DOHH2 (cell line): ENCODE measurements at regions not wholly inside any gene's neighbourhood (a gene's known extent, or its start where the extent isn't known, plus 50 kb on each side); places are given as distances from the start of the nearest gene placed in this dataset.

Source experiments
- H3F3A ChIP-seq: fragments of 200-600 bp; sonication (generic), shearing (Covaris generic); 2 replicates; pipeline ENCODE4 v1.6.0; 2016; ENCODE audit warnings: antibody characterized with exemption, mild to moderate bottlenecking; ENCODE audit not compliant: control insufficient read depth, insufficient read depth
- H3K27ac ChIP-seq: fragments of 200-600 bp; sonication (generic); 2 replicates; pipeline ENCODE4 v1.5.1; 2014; ENCODE audit warnings: low read depth, mild to moderate bottlenecking, low read length, moderate library complexity
- H3K27me3 ChIP-seq: fragments of 200-600 bp; sonication (generic); 2 replicates; pipeline ENCODE4 v1.6.1; 2014; ENCODE audit warnings: mild to moderate bottlenecking, low read length, mixed read lengths; ENCODE audit not compliant: control insufficient read depth
- H3K36me3 ChIP-seq: fragments of 200-600 bp; sonication (generic); 2 replicates; pipeline ENCODE4 v1.6.1; 2014; ENCODE audit warnings: mild to moderate bottlenecking, low read length, moderate library complexity, mixed read lengths; ENCODE audit not compliant: control insufficient read depth
- H3K4me1 ChIP-seq: fragments of 200-600 bp; sonication (generic); 2 replicates; pipeline ENCODE4 v1.6.1; 2014; ENCODE audit warnings: mild to moderate bottlenecking, low read length, mixed read lengths; ENCODE audit not compliant: control insufficient read depth
- H3K4me2 ChIP-seq: fragments of 200-600 bp; sonication (generic); 2 replicates; pipeline ENCODE4 v1.6.0; 2014; ENCODE audit warnings: mild to moderate bottlenecking, low read length, moderate library complexity
- H3K4me3 ChIP-seq: fragments of 200-600 bp; sonication (generic); 2 replicates; pipeline ENCODE4 v1.5.1; 2014; ENCODE audit warnings: mild to moderate bottlenecking, low read length, mixed read lengths
- H3K79me2 ChIP-seq: fragments of 200-600 bp; sonication (generic); 2 replicates; pipeline ENCODE4 v1.6.1; 2014; ENCODE audit warnings: mild to moderate bottlenecking, low read length, mixed read lengths; ENCODE audit not compliant: control insufficient read depth
- H3K9me2 ChIP-seq: fragments of 200-600 bp; sonication (generic); replicated peaks from 2 replicates; pipeline ENCODE4 v1.6.1; 2014; ENCODE audit warnings: mild to moderate bottlenecking, low read length, mixed read lengths; ENCODE audit not compliant: control insufficient read depth
- H3K9me3 ChIP-seq: fragments of 200-600 bp; sonication (generic); 2 replicates; pipeline ENCODE4 v1.6.1; 2014; ENCODE audit warnings: antibody characterized with exemption, low read length, mixed read lengths; ENCODE audit not compliant: control insufficient read depth, insufficient read depth
- H4K20me1 ChIP-seq: fragments of 200-600 bp; sonication (generic); 2 replicates; pipeline ENCODE4 v1.6.0; 2014; ENCODE audit warnings: low read depth, mild to moderate bottlenecking, antibody characterized with exemption, low read length, moderate library complexity; ENCODE audit not compliant: control insufficient read depth, insufficient read depth
- CTCF ChIP-seq: fragments of 200-600 bp; sonication (generic); IDR thresholded peaks from one replicate; pipeline ENCODE4 v1.5.1; 2014; ENCODE audit warnings: antibody characterized with exemption, mild to moderate bottlenecking, low read depth, low read length; ENCODE audit not compliant: poor library complexity, severe bottlenecking
- EZH2phosphoT487 ChIP-seq: fragments of 200-600 bp; sonication (generic); IDR thresholded peaks from 2 replicates; pipeline ENCODE4 v1.6.1; 2017; ENCODE audit warnings: borderline replicate concordance, mild to moderate bottlenecking, antibody characterized with exemption, low read length, moderate library complexity, mixed read lengths

GRCh38 chr10:53716156-53716555 lies 943.6 kb upstream of the MBL2 start:
- Histone ChIP-seq H3K9me2 (no peaks in the 10 kb centered on the region), H4K20me1 (no peaks in the 10 kb centered on the region), H3K79me2 (no peaks in the 10 kb centered on the region), H3K4me2 (no peak overlapping the region), H3K36me3 (no peaks in the 10 kb centered on the region), H3K4me1 (no peaks in the 10 kb centered on the region), H3K27ac (no peak overlapping the region), H3K9me3 (no peaks in the 10 kb centered on the region), H3F3A (no peaks in the 10 kb centered on the region), H3K27me3 (no peaks in the 10 kb centered on the region), H3K4me3 (no peak overlapping the region)
- TF ChIP-seq EZH2phosphoT487 (no peak), CTCF (no peak)

- Histone ChIP-seq H3F3A (no peaks in the 10 kb centered on the region), H3K27me3 (no peaks in the 10 kb centered on the region), H3K4me2 (no peak overlapping the region), H3K27ac (no peak overlapping the region), H3K79me2 (no peaks in the 10 kb centered on the region), H3K9me3 (no peaks in the 10 kb centered on the region), H3K4me3 (no peak overlapping the region), H3K9me2 (no peaks in the 10 kb centered on the region), H4K20me1 (no peaks in the 10 kb centered on the region), H3K4me1 (no peaks in the 10 kb centered on the region), H3K36me3 (no peaks in the 10 kb centered on the region)
- TF ChIP-seq CTCF (no peak), EZH2phosphoT487 (no peak)
These were observed 940.8 kb upstream of the MBL2 start for GRCh38 chr10:53713431-53713830.

- Histone ChIP-seq H4K20me1 (no peaks in the 10 kb centered on the region), H3K9me3 (no peaks in the 10 kb centered on the region), H3K27me3 (no peaks in the 10 kb centered on the region), H3K4me1 (no peaks in the 10 kb centered on the region), H3K9me2 (no peaks in the 10 kb centered on the region), H3K27ac (no peak overlapping the region), H3K4me2 (no peak overlapping the region), H3K36me3 (no peaks in the 10 kb centered on the region), H3K79me2 (no peaks in the 10 kb centered on the region), H3K4me3 (no peak overlapping the region), H3F3A (no peaks in the 10 kb centered on the region)
- no peak for TF ChIP-seq EZH2phosphoT487
- no peak for TF ChIP-seq CTCF
These were observed 929.9 kb upstream of the MBL2 start for GRCh38 chr10:53702489-53702888.

- Histone ChIP-seq H3K79me2 (no peaks in the 10 kb centered on the region), H3F3A (no peaks in the 10 kb centered on the region), H3K4me3 (no peak overlapping the region), H3K36me3 (no peaks in the 10 kb centered on the region), H3K4me1 (no peaks in the 10 kb centered on the region), H3K9me3 (no peaks in the 10 kb centered on the region), H3K9me2 (no peaks in the 10 kb centered on the region), H4K20me1 (no peaks in the 10 kb centered on the region), H3K4me2 (no peak overlapping the region), H3K27ac (no peak overlapping the region), H3K27me3 (no peaks in the 10 kb centered on the region)
- TF ChIP-seq EZH2phosphoT487 (no peak), CTCF (no peak)
These were observed 928.6 kb upstream of the MBL2 start for GRCh38 chr10:53701213-53701612.
